ENCODE measurements at regions not wholly inside any gene's neighbourhood (a gene's known extent, or its start where the extent isn't known, plus 50 kb on each side); places are given as distances from the start of the nearest gene placed in this dataset.

- Histone ChIP-seq H3K9me3 (replicated peaks) (peaks cover 5% of the 10 kb centered on the region; the same call in 1 of the 2 replicates), H3K27ac (0 out of 2 replicates have a peak overlapping the region, but pooled peaks have one; percentile 21), H3K27me3 (replicated peaks) (no peaks in the 10 kb centered on the region), H3K4me3 (no peak overlapping the region), H3K36me3 (no peaks in the 10 kb centered on the region), H3K4me1 (replicated peaks) (peaks cover 26% of the 10 kb centered on the region)
- DNase-seq (ENCODE audit: low read depth in 1 of 2, low spot score in 2 of 2): peak; percentile 52 to 53
Observed at GRCh38 chr4:128379860-128380259, 92.2 kb upstream of the PGRMC2 start.

GRCh38 chr4:128378668-128379067 lies 91.1 kb upstream of the PGRMC2 start:
- Histone ChIP-seq H3K4me3 (no peak overlapping the region), H3K27ac (no peak overlapping the region), H3K9me3 (replicated peaks) (peaks cover 7% of the 10 kb centered on the region), H3K4me1 (replicated peaks) (peaks cover 16% of the 10 kb centered on the region), H3K27me3 (replicated peaks) (no peaks in the 10 kb centered on the region), H3K36me3 (no peaks in the 10 kb centered on the region)
- DNase-seq (ENCODE audit: low read depth in 1 of 2, low spot score in 2 of 2): no peak

- Histone ChIP-seq H3K4me3 (no peak overlapping the region), H3K36me3 (no peaks in the 10 kb centered on the region), H3K27ac (no peak overlapping the region), H3K4me1 (replicated peaks) (peaks cover 6% of the 10 kb centered on the region), H3K9me3 (replicated peaks) (peaks cover 7% of the 10 kb centered on the region), H3K27me3 (replicated peaks) (no peaks in the 10 kb centered on the region)
- no peak for DNase-seq (ENCODE audit: low read depth in 1 of 2, low spot score in 2 of 2)
Observed at GRCh38 chr4:128376958-128377357, 89.3 kb upstream of the PGRMC2 start.

GRCh38 chr4:128376303-128376702 lies 88.7 kb upstream of the PGRMC2 start:
- peaks cover 9% of the 10 kb centered on the region for H3K4me1 ChIP-seq (replicated peaks)
- no peaks in the 10 kb centered on the region for H3K36me3 ChIP-seq
- DNase-seq (ENCODE audit: low read depth in 1 of 2, low spot score in 2 of 2): no peak
- H3K4me3 ChIP-seq: no peak overlapping the region
- no peaks in the 10 kb centered on the region for H3K27me3 ChIP-seq (replicated peaks)
- H3K27ac ChIP-seq: no peak overlapping the region
- H3K9me3 ChIP-seq (replicated peaks): peaks cover 7% of the 10 kb centered on the region

- Histone ChIP-seq H3K27me3 (replicated peaks) (no peaks in the 10 kb centered on the region), H3K4me1 (replicated peaks) (peaks cover 12% of the 10 kb centered on the region)
- no peak for DNase-seq (ENCODE audit: low read depth in 1 of 2, low spot score in 2 of 2)
Observed at GRCh38 chr4:128373628-128374027, 86.0 kb upstream of the PGRMC2 start.

GRCh38 chr4:128371876-128372275 lies 84.3 kb upstream of the PGRMC2 start:
- no peak for DNase-seq (ENCODE audit: low read depth in 1 of 2, low spot score in 2 of 2)
- H3K27me3 ChIP-seq (replicated peaks): no peaks in the 10 kb centered on the region
- H3K9me3 ChIP-seq (replicated peaks): peaks cover 7% of the 10 kb centered on the region
- no peak overlapping the region for H3K27ac ChIP-seq
- H3K4me3 ChIP-seq: no peak overlapping the region
- H3K4me1 ChIP-seq (replicated peaks): peaks cover 12% of the 10 kb centered on the region
- H3K36me3 ChIP-seq: no peaks in the 10 kb centered on the region

More at GRCh38 chr4:128373628-128374027, 86.0 kb upstream of the PGRMC2 start:
- no peak overlapping the region for H3K4me3 ChIP-seq
- H3K9me3 ChIP-seq (replicated peaks): peaks cover 7% of the 10 kb centered on the region
- no peak overlapping the region for H3K27ac ChIP-seq
- no peaks in the 10 kb centered on the region for H3K36me3 ChIP-seq

- Histone ChIP-seq H3K4me1 (replicated peaks) (peaks cover 12% of the 10 kb centered on the region), H3K9me3 (replicated peaks) (peaks cover 6% of the 10 kb centered on the region), H3K4me3 (no peak overlapping the region), H3K27ac (no peak overlapping the region), H3K27me3 (replicated peaks) (no peaks in the 10 kb centered on the region), H3K36me3 (no peaks in the 10 kb centered on the region)
- DNase-seq (ENCODE audit: low read depth in 1 of 2, low spot score in 2 of 2): no peak
Observed at GRCh38 chr4:128371001-128371777, 83.6 kb upstream of the PGRMC2 start.

GRCh38 chr4:128366212-128366611 lies 78.6 kb upstream of the PGRMC2 start:
- H3K27ac ChIP-seq: no peak overlapping the region
- H3K36me3 ChIP-seq: no peaks in the 10 kb centered on the region
- H3K9me3 ChIP-seq (replicated peaks): no peaks in the 10 kb centered on the region
- H3K27me3 ChIP-seq (replicated peaks): no peaks in the 10 kb centered on the region
- H3K4me1 ChIP-seq (replicated peaks): peaks cover 18% of the 10 kb centered on the region
- DNase-seq (ENCODE audit: low read depth in 1 of 2, low spot score in 2 of 2): no peak
- no peak overlapping the region for H3K4me3 ChIP-seq

GRCh38 chr4:128364565-128364964 lies 77.0 kb upstream of the PGRMC2 start:
- peak overlapping the region; percentile 49 for H3K27ac ChIP-seq
- DNase-seq (ENCODE audit: low read depth in 1 of 2, low spot score in 2 of 2): peak in 1 of 2 experiments; percentile 35
- H3K9me3 ChIP-seq (replicated peaks): no peaks in the 10 kb centered on the region
- H3K4me1 ChIP-seq (replicated peaks): peaks cover 17% of the 10 kb centered on the region
- no peaks in the 10 kb centered on the region for H3K27me3 ChIP-seq (replicated peaks)
- H3K36me3 ChIP-seq: no peaks in the 10 kb centered on the region
- H3K4me3 ChIP-seq: no peak overlapping the region

GRCh38 chr4:128363966-128364365 lies 76.4 kb upstream of the PGRMC2 start:
- Histone ChIP-seq H3K36me3 (no peaks in the 10 kb centered on the region), H3K27ac (peak overlapping the region; percentile 49), H3K9me3 (replicated peaks) (no peaks in the 10 kb centered on the region), H3K4me1 (replicated peaks) (peaks cover 23% of the 10 kb centered on the region), H3K4me3 (no peak overlapping the region), H3K27me3 (replicated peaks) (no peaks in the 10 kb centered on the region)
- no peak for DNase-seq (ENCODE audit: low read depth in 1 of 2, low spot score in 2 of 2)

GRCh38 chr4:128362760-128363159 lies 75.1 kb upstream of the PGRMC2 start:
- no peak overlapping the region for H3K27ac ChIP-seq
- H3K9me3 ChIP-seq (replicated peaks): no peaks in the 10 kb centered on the region
- peaks cover 35% of the 10 kb centered on the region for H3K4me1 ChIP-seq (replicated peaks)
- DNase-seq (ENCODE audit: low read depth in 1 of 2, low spot score in 2 of 2): no peak
- H3K27me3 ChIP-seq (replicated peaks): no peaks in the 10 kb centered on the region
- H3K36me3 ChIP-seq: no peaks in the 10 kb centered on the region
- no peak overlapping the region for H3K4me3 ChIP-seq

- Histone ChIP-seq H3K4me1 (replicated peaks) (peaks cover 62% of the 10 kb centered on the region), H3K9me3 (replicated peaks) (no peaks in the 10 kb centered on the region; the same call in 1 of the 2 replicates), H3K4me3 (no peak overlapping the region), H3K27ac (peak overlapping the region; percentile 94), H3K36me3 (no peaks in the 10 kb centered on the region), H3K27me3 (replicated peaks) (no peaks in the 10 kb centered on the region)
- DNase-seq (ENCODE audit: low read depth in 1 of 2, low spot score in 2 of 2): no peak
Observed at GRCh38 chr4:128359422-128359821, 71.8 kb upstream of the PGRMC2 start.

GRCh38 chr4:128358913-128359279 lies 71.3 kb upstream of the PGRMC2 start:
- Histone ChIP-seq H3K36me3 (no peaks in the 10 kb centered on the region), H3K9me3 (replicated peaks) (no peaks in the 10 kb centered on the region; the same call in 1 of the 2 replicates), H3K4me1 (replicated peaks) (peaks cover 61% of the 10 kb centered on the region), H3K27ac (peak overlapping the region; percentile 94), H3K27me3 (replicated peaks) (no peaks in the 10 kb centered on the region), H3K4me3 (no peak overlapping the region)
- no peak for DNase-seq (ENCODE audit: low read depth in 1 of 2, low spot score in 2 of 2)

GRCh38 chr4:128358231-128358912 lies 70.8 kb upstream of the PGRMC2 start:
- H3K9me3 ChIP-seq (replicated peaks): no peaks in the 10 kb centered on the region; the same call in 1 of the 2 replicates
- H3K27ac ChIP-seq: peak overlapping the region; percentile 94
- H3K36me3 ChIP-seq: no peaks in the 10 kb centered on the region
- peaks cover 66% of the 10 kb centered on the region for H3K4me1 ChIP-seq (replicated peaks)
- H3K27me3 ChIP-seq (replicated peaks): no peaks in the 10 kb centered on the region
- peak; percentile 79 to 87 for DNase-seq (ENCODE audit: low read depth in 1 of 2, low spot score in 2 of 2)
- H3K4me3 ChIP-seq: no peak overlapping the region

Measured in SJSA1 (cell line).